ENCODE measurements at regions not wholly inside any gene's neighbourhood (a gene's known extent, or its start where the extent isn't known, plus 50 kb on each side); places are given as distances from the start of the nearest gene placed in this dataset.

DNA sequence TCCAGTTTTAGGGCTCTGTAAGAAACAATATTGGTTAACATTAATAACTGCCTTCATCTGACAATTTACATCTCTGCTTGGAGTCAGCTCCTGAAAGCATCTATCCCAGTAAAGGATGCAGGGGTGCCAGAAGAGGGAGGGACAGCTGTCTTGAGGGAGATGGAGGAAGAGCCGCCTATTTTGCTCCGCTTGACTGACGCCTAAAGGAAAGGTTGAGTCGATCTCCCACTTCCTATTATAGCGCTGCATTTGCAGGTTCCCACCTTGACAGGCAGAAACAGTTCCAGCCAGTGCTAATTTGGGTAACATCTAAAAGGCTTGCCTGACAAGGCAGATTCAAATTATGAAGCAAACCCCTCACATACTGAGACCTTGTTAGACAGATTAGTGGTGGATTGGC is 374.6 kb downstream of the SPATA31D1 start:
- TF ChIP-seq, protein P1, sequence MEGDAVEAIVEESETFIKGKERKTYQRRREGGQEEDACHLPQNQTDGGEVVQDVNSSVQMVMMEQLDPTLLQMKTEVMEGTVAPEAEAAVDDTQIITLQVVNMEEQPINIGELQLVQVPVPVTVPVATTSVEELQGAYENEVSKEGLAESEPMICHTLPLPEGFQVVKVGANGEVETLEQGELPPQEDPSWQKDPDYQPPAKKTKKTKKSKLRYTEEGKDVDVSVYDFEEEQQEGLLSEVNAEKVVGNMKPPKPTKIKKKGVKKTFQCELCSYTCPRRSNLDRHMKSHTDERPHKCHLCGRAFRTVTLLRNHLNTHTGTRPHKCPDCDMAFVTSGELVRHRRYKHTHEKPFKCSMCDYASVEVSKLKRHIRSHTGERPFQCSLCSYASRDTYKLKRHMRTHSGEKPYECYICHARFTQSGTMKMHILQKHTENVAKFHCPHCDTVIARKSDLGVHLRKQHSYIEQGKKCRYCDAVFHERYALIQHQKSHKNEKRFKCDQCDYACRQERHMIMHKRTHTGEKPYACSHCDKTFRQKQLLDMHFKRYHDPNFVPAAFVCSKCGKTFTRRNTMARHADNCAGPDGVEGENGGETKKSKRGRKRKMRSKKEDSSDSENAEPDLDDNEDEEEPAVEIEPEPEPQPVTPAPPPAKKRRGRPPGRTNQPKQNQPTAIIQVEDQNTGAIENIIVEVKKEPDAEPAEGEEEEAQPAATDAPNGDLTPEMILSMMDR (conservative IDR thresholded peaks at IDR 0.05 in 1 of 2, IDR thresholded peaks at IDR 0.05 in 1 of 2; ENCODE audit: low read depth in 1 of 2, low read length in 2 of 2) = no peak
- no peak for TF ChIP-seq EZH2 (IDR thresholded peaks at IDR 0.05; ENCODE audit: low read length, missing control alignments)
